HG02571 (cell line): ENCODE measurements at regions not wholly inside any gene's neighbourhood (a gene's known extent, or its start where the extent isn't known, plus 50 kb on each side); places are given as distances from the start of the nearest gene placed in this dataset.

ENCODE experiments used
- ATAC-seq: cut with Tn5 transposase; IDR thresholded peaks from one replicate; pipeline ENCODE4 v1.9.1; 2021; ENCODE audit warnings: mild to moderate bottlenecking, moderate library complexity; ENCODE audit not compliant: unreplicated experiment

DNA sequence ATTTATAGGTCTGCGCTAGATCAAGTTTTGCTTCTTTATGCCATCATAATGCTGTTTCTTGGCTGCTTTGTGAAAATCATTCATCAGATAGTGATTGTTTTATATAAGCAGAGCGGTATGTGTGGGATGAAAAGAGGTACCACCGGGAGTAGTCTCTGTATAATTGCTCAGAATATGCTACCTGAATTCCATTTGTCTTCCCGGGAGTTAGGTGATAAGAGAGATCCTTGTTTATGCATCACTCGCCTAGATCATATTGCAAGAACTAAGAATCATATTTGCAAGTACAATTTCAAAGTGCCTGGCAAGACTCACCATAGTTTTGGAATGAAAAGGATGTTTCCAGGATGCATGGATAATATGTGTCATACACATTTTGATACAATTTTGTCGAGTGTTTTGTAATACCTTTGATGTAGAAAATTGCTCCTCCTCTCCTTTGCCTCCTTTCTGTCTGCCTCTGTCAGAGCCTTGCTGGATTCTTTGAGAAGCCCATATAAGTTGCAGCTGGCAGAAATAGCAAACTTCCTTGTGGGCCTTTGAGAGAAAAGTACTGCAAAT, 1306.0 kb upstream of the SLC10A2 start:
- ATAC-seq = no peak

DNA sequence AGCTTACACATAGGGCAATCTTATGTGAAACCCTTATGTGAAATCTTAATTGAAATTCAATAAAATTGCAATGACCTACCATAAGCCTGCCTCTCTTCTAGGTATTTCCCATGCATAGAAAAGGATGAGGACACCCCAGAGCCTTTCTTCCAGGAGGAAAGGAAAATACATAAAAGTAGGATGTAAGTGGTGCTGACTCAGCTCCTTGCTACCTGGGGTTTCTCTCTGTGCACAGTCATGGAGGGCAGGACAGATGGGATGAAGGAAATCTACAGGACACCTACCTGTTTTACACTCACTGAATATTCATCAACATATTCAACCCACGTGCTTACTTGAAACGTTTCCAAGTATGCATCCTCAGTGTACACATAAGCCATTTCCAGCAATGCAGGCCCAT, 1299.2 kb upstream of the SLC10A2 start:
- ATAC-seq = no peak

DNA sequence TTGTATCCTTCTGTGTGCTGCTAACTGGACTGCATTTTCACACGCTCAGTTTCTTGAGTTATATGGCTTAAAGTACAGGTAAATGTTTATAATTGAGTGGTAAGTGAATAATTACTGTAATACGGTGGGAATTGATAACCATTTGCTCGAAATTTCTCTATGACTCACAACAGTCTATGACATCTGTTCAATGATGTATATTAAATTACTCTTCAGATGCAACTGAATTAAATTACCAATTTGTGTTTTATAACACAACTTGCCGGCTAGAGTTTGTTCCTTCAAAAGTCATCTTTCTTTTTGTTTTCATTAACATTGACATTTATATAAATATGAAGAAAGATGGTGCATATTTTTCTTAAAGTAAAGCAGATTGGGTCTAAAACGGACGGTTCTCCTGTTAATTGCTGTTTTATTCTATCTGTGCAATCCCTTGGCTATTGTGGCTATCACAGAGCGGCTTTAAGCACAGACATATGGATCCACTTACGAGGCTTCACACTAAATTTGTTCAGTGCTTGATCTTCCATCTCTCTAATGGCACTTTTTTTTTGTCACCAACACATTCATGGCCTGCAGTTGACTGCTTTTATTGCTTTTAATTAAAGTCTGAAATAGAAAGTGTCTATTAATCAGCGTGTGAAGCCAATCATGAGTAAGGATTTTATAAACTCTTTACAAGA, 1291.6 kb upstream of the SLC10A2 start:
- no peak for ATAC-seq

DNA sequence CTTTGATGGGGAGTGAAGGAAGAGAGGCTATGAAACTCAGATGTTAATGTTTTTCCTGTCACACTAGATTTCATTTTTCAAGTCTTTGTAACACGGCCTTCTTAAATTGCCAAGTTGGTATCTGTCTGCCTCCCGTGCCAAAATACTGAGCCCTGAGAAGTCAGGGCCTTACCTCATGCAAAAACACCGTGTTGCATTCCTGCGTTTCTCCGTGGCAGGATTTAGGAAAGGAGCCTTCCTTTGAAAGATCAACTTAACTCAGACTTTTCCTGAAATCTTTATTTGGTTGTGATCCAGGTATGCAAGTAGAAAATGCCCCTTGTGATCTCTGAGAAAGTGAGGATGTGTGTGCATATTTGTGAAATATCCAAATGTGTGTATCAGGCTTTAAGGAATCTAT, 1291.0 kb upstream of the SLC10A2 start:
- ATAC-seq = no peak

DNA sequence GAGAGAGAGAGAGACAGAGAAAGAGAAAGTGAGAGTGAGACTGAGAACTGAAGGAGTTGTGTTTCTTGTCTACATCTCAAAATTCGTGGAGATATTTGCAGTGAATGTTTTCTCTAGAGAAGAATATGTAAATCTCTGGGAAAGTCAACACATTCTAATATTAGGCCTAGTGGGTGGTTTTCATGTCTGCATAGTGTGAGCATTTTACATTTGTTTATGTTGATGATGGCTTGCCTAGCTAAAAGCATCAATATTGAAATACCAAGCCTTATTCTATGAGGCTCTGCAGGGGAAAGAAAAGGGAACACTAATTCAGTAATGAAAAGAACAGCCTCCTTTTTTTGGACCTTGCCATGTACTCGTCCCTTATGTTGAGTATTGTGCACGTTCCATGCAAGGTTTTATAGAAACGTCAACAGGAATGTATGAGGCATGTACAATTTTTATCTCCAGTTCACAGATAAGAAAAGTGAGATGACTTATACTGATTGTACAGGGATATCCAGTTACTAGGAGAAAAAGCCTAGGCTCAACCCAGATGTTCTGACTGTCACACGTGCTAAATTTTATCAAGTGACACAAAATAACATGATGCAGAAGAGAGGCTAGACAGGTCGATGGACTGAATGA, 1288.9 kb upstream of the SLC10A2 start:
- no peak for ATAC-seq

DNA sequence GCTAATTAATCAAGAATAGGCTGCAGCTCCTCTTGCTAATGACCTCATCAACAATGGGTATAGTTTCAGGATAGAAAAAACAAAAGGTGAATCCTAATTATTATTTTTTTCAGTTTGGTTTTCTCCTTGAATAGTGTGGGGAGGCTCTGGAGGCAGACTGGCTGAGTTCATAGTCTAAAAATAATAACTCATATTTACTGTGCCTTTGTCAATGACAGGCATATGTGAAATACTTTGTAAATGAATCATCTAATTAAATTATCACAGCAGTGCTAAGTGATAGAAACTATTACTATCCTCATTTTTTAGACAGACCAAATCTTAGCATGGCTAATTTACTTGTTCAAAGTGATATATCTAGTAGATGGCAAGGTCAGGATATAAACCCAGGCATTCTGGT, 1261.0 kb upstream of the SLC10A2 start:
- ATAC-seq = no peak

DNA sequence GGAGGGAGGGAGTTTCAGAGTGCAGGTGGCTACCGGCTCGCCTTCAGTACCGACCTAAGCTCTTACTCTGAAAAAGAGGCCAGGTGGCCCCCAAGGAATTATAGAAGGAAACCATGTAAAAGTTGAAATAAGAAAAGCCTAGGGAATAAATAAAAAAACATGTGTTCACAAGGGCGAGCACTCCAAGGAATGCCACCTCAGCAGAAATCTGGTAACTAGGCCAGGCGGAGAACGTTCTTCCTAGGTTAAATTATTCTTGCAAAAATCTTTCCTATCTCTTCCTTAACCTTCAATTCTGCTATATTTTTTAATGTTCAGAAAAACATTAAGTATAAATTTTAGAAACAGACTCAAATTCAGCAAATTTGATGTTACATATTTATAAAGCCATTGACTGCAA, 1260.3 kb upstream of the SLC10A2 start:
- no peak for ATAC-seq

DNA sequence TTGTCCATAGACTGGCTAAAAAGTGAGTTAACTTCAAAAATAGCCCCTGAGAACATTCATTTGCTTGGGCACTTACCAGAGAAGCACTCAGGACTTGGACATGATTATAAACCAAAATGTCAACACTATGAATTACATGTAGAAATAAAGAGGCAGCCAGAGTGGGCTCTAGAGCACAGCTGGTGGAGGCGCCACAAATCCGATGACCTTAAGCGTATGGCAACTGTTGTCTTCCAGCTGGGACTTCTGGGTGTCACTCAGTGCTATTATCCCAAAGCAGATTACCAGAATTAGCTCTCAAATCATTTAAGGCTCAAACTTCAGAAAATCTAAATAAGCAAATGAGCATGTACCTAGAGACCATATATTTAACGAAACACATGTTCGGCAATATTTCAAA, 1255.5 kb upstream of the SLC10A2 start:
- no peak for ATAC-seq

DNA sequence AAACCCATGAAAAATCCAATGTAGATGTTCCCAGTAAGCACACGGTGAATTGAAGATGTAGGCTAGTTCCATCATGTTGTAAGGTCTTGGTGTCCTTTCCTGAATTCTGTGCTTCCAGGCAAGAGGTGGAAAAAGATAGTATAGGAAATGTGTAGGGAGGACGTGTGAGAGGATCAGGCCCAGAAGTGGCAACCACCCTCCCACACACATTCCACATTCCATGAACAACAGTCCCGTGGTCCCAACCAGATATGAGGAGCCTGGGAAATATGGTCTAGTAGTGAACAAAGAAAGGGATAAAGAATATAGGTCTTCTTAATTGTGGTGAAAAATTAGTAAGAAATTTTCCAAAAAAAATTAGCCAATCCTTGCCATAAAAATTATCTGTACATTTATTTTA, 1254.2 kb upstream of the SLC10A2 start:
- no peak for ATAC-seq

DNA sequence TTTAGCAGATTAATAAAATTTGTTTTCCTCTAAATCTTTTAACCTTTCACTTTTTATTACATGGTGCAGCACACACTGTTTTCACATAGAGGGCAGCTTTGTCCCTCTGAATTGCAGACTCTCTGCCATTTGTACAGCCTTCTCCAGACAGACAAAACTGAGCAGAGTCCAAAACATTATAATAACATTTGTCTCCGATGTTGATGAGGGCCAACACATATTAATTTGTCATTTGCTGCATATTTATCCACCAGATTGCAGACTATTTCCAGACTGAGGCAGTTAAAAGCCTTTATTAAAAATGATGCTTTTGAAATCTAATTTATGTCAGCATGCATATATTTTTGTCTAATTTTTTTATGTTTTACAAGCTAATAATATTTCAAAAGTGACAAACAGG, 1251.9 kb upstream of the SLC10A2 start:
- ATAC-seq = no peak

DNA sequence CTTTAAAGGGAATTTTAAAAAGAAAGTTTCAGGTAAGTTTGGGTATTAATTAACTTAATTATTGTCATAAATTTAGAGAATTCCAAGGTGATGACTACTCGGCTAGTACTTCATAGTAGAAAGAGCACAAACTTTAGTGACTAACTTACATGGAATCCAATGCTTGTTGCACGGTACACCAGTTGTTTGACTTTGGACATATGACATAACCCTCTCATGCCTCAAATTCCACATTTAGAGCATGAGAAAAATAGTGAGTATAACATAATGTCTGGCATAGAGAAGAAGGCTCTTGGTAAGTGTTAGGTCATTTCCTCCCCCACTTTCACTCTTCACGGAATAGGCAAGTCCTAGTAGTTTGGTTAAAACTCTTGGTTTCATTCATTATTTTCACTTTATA, 1249.4 kb upstream of the SLC10A2 start:
- no peak for ATAC-seq

DNA sequence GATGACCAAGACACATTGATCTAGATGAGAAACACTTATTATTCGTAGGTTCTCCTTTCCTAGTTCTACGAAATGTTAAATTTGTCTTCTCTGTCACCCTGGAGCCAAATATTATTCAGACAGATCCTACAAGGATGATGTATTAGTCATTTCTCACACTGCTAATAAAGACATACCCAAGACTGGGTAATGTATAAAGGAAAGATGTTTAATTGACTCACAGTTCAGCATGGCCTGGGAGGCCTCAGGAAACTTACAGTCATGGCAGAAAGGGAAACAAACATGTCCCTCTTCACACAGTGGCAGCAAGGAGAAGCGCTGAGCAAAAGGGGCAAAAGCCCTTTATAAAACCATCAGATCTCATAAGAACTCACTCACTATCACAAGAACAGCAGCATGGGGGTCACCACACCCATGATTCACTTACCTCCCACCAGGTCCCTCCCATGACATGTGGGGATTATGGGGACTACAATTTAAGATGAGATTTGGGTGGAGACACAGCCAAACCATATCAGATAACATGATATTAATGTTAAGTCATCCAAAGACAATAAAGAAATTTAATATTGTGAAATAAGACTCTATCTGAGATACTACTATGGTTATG, 1248.8 kb upstream of the SLC10A2 start:
- ATAC-seq = no peak

DNA sequence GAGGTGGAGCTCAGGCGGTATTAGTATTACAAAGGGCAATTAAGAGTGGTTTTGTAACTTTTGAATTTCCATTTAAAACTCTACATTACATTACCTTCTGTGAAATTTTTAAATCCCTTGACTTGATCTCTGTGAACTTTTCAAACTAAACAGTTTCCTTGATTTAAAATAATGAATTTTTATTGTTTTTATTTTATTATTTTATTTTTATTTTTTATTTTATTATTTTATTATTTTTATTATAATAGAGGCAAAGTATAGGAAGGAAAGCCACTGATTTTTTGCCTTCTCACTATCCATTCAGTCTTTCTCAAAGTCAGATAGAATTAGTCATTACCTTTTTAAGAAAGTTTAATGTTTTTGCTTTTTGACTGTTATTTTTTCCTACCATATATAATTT, 1248.1 kb upstream of the SLC10A2 start:
- no peak for ATAC-seq

DNA sequence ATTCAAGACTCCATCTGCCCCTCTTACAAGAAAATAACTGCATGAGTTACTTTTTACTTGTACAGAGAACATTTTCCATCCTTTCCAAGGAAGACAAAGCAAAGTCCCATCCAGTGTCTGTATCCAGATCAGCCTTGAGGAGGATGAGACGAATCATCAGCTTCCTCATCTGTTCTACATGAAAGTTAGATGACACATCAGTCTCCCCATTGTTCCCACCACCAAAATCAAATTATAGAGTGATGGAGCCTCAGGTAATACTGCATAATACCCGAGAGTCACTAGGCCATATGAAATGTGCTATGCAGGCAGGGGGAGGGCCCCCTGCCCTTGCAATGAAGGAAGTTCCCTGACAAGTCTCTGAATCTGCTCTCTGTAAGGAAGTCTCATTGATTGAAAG, 1244.6 kb upstream of the SLC10A2 start:
- ATAC-seq = no peak

DNA sequence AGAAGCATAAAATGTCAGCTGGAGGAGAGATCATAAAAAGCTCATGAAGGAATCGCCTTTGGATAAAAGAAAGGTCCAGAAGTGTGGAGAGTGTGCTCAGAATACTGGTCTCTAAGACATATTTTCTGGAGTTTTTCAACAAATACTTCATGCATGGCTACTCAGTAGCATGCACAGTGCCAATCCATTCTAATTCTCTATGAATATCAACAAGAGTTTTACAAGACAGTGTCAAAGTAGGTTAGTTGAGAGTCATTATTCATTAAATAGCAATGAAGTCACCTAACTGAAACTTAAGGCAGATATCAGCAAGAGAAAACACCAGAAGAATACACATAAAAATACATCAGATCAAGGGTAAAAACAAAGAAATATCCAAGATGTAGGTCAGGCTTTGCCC, 1243.2 kb upstream of the SLC10A2 start:
- no peak for ATAC-seq

DNA sequence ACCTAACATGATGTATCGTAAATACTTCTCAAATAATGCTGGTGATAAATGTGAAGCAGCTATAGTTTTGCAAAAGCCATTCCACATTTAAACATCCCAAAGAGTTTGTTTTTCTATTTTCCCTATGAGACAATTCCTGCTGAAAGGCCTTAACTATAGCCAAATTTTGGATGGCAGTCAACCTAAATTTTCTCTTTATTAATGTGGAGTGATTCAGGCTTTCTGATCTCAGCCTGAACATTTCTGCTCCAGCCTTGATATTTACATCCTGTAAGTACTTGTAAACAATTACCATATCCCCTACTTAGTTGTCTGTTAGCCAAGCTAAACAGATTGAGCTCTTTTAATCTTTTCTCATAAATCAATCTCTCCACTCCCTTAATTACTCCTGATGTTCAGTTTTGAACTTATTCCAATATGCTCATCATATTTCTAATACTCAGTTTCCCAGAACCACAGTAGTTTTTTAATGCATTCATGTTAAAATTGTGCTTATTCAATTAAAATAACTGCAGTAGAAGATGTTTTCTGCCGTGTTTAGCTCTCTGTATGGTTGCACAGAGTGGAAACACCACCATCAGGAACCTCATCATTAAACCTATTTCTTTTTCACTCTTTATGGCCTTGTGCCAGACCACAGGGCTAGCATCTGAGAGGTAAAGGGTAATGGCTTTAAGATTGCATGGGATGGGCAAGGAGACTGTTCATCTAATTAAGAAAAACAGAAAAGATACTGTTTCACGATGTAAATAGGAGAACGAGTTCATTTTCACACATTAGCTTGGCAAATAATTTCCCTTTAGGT, 1235.2 kb upstream of the SLC10A2 start:
- no peak for ATAC-seq

DNA sequence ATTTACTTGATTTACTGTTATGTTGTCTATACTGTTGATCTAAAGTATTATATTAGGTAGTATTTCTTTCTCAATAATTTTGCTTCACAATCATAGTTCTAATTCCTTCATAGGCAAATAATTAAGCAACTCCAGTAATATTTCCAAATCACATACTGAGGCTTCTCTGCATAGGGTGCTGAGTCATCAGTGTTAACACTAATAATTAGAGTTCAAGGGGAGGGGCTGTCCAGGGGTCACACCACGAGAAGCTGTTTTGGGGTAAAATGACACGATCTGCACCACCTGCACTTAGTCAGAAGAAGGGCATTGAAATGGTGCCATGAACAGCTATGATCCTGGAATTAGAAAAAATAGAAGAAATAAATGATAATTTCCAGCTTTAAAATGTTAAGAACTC, 1230.9 kb upstream of the SLC10A2 start:
- no peak for ATAC-seq

DNA sequence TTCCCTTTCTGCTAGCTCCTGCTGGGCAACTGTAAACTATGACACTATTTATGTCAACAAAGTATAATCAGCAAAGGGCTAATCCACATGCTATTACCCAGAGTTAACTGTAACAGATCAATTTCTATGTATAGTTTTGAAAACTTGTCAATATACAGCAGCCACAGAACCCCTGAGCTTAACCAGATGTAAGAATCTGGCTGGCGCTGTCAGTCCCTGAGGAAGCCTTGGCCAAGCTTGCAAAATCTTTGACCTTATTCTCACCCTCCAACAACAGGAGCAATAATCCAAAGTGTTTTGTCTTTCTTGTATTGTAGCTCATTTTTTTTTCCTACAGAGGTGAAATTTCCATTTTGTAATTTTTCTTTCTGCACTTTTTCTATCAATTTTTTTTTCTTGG, 1230.1 kb upstream of the SLC10A2 start:
- no peak for ATAC-seq

DNA sequence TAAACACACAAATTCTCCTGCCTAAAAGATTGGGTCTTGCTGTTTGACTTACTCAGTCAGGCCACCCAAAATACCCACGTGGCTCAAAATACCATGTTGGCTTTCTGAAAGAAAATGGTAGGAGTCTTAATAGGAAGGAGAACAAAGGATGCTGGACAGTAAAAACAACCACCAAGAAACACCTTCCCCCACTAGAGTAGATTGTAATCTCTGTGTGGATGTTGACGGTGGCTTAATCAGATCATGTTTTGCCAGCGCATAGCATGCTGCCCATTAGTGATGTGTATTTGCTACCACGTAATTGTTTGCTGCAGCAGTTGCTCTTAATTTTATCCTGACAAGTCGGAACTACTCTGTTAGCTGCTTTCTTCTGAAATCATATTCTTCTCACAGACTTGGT, 1229.3 kb upstream of the SLC10A2 start:
- no peak for ATAC-seq

DNA sequence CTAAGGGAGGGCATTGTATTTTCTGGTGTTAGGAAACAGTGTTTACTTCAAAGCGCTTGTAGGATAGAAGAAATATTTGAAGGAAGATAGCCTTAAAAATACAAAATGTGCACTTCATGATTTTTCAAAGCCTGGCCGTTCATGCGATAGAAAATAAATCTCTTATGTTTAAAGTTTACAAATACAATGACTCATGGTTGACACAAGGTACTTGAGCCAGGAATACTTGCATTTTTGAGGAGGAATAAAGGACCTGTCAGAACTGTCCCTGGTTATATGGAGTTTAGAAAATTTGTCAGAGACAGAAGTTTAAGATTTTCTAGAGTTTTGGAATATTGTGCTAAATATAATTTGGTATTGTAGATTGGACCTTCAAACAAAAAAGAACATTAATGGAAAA, 1223.2 kb upstream of the SLC10A2 start:
- no peak for ATAC-seq

DNA sequence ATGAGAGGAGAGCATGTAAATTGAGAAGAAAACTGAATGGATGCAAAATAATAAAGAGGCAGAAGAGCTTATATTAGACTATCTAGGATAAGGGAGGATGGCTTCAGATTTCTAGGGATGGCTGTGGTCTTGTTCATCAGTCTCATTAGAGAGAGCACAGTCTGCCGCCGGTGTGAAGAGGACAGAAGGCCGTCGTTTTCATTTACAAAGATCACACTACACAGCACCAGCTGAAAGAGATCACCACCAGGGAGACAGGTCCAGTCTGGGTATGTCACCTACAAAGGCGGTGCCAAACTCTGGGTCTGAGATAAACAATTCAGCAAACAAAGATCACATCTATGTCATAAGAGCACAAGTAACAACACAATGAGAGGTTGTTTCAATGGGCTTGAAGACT, 1222.3 kb upstream of the SLC10A2 start:
- no peak for ATAC-seq
